ENCODE measurements at regions not wholly inside any gene's neighbourhood (a gene's known extent, or its start where the extent isn't known, plus 50 kb on each side); places are given as distances from the start of the nearest gene placed in this dataset.

GRCh38 chr5:179437341-179438001 is 92.2 kb upstream of the ADAMTS2 start:
- TF ChIP-seq MAX (IDR thresholded peaks at IDR 0.05) (no peak), RAD21 (IDR thresholded peaks at IDR 0.05; ENCODE audit: low read depth) (no peak), TAF1 (IDR thresholded peaks at IDR 0.05; ENCODE audit: low read depth) (no peak), EGR1 (IDR thresholded peaks at IDR 0.05) (no peak), CREB1 (IDR thresholded peaks at IDR 0.05; ENCODE audit: low read depth) (no peak), YY1 (IDR thresholded peaks at IDR 0.05; ENCODE audit: low read depth) (no peak), EP300 (IDR thresholded peaks at IDR 0.05; ENCODE audit: borderline replicate concordance) (no peak), USF1 (IDR thresholded peaks at IDR 0.05) (no peak), TCF12 (IDR thresholded peaks at IDR 0.05; ENCODE audit: low read depth) (no peak), FOXM1 (IDR thresholded peaks at IDR 0.05; ENCODE audit: borderline replicate concordance, low read depth) (no peak), CEBPB (IDR thresholded peaks at IDR 0.05) (no peak), TEAD4 (IDR thresholded peaks at IDR 0.05) (no peak), REST (IDR thresholded peaks at IDR 0.05; ENCODE audit: low read depth) (no peak), NFIC (IDR thresholded peaks at IDR 0.05) (no peak), ZBTB7A (IDR thresholded peaks at IDR 0.05; ENCODE audit: low read depth) (no peak)

GRCh38 chr5:179436321-179437122 is 91.3 kb upstream of the ADAMTS2 start:
- no peak for TF ChIP-seq EGR1 (IDR thresholded peaks at IDR 0.05)
- no peak for TF ChIP-seq CEBPB (IDR thresholded peaks at IDR 0.05)

- TF ChIP-seq MAX (IDR thresholded peaks at IDR 0.05) (no peak), TCF12 (IDR thresholded peaks at IDR 0.05; ENCODE audit: low read depth) (no peak), EGR1 (IDR thresholded peaks at IDR 0.05) (no peak)
These were observed 90.6 kb upstream of the ADAMTS2 start for GRCh38 chr5:179435731-179436315.

- TF ChIP-seq USF1 (IDR thresholded peaks at IDR 0.05): no peak
- no peak for TF ChIP-seq CREB1 (IDR thresholded peaks at IDR 0.05; ENCODE audit: low read depth)
- no peak for TF ChIP-seq REST (IDR thresholded peaks at IDR 0.05; ENCODE audit: low read depth)
- TF ChIP-seq TCF12 (IDR thresholded peaks at IDR 0.05; ENCODE audit: low read depth): no peak
- no peak for TF ChIP-seq TAF1 (IDR thresholded peaks at IDR 0.05; ENCODE audit: low read depth)
- no peak for TF ChIP-seq TEAD4 (IDR thresholded peaks at IDR 0.05)
- TF ChIP-seq NFIC (IDR thresholded peaks at IDR 0.05): no peak
- no peak for TF ChIP-seq CEBPB (IDR thresholded peaks at IDR 0.05)
- TF ChIP-seq MAX (IDR thresholded peaks at IDR 0.05): no peak
- TF ChIP-seq YY1 (IDR thresholded peaks at IDR 0.05; ENCODE audit: low read depth): no peak
- TF ChIP-seq EGR1 (IDR thresholded peaks at IDR 0.05): no peak
- TF ChIP-seq RAD21 (IDR thresholded peaks at IDR 0.05; ENCODE audit: low read depth): no peak
- no peak for TF ChIP-seq ZBTB7A (IDR thresholded peaks at IDR 0.05; ENCODE audit: low read depth)
- no peak for TF ChIP-seq FOXM1 (IDR thresholded peaks at IDR 0.05; ENCODE audit: borderline replicate concordance, low read depth)
- no peak for TF ChIP-seq EP300 (IDR thresholded peaks at IDR 0.05; ENCODE audit: borderline replicate concordance)
These were observed 89.9 kb upstream of the ADAMTS2 start for GRCh38 chr5:179435181-179435580.

- no peak for TF ChIP-seq CREB1 (IDR thresholded peaks at IDR 0.05; ENCODE audit: low read depth)
These were observed 87.3 kb upstream of the ADAMTS2 start for GRCh38 chr5:179432547-179432946.
